IMR-90 (cell line): ENCODE measurements at regions not wholly inside any gene's neighbourhood (a gene's known extent, or its start where the extent isn't known, plus 50 kb on each side); places are given as distances from the start of the nearest gene placed in this dataset.

Experiments used
- ATAC-seq: fragments of 200-7000 bp; cut with Tn5 transposase; 2 replicates; pipeline ENCODE4 v1.9.1; 2020; ENCODE audit warnings: low read depth, mild to moderate bottlenecking, moderate library complexity
- BruUV-seq: library from RNA; stranded (reverse); fragments of 400-500 nt; replicated peaks from 2 replicates; lab custom pipeline; 2021; lab: Mats Ljungman, UMichigan
- CTCF ChIA-PET: fragments of 300-600 bp; formaldehyde crosslinking; extraction: SDS; loops from one replicate; lab custom pipeline; 2021; ENCODE audit warnings: antibody characterized with exemption; lab: Yijun Ruan, JAX
- POLR2A ChIA-PET: fragments of 300-600 bp; sonication (Branson Sonifier 250); formaldehyde crosslinking; loops from one replicate; lab custom pipeline; 2022; ENCODE audit warnings: antibody characterized with exemption; ENCODE audit not compliant: unreplicated experiment; lab: Charles Lee
- DNase-seq: peaks from one replicate; pipeline ENCODE4 v3.0.0; 2013
- H2AFZ ChIP-seq: replicated peaks from 2 replicates; pipeline ENCODE3; 2013; ENCODE audit warnings: low read length, mild to moderate bottlenecking; ENCODE audit not compliant: poor library complexity
- H2AK5ac ChIP-seq: 2 replicates; pipeline ENCODE4 v1.6.1; 2013; ENCODE audit warnings: low read depth, low read length, inconsistent platforms
- H2AK9ac ChIP-seq: replicated peaks from 2 replicates; pipeline ENCODE3; 2013; ENCODE audit warnings: mild to moderate bottlenecking, low read depth, low read length, moderate library complexity; ENCODE audit not compliant: poor library complexity
- H2BK120ac ChIP-seq: 2 replicates; pipeline ENCODE4 v1.6.1; 2013; ENCODE audit warnings: low read depth, low read length, inconsistent platforms
- H2BK15ac ChIP-seq: 3 replicates; pipeline ENCODE4 v1.6.1; 2013; ENCODE audit warnings: low read depth, low read length, inconsistent platforms
- H2BK20ac ChIP-seq: 2 replicates; pipeline ENCODE4 v1.6.1; 2013; ENCODE audit warnings: low read depth, mild to moderate bottlenecking, inconsistent platforms, low read length, moderate library complexity
- H2BK5ac ChIP-seq: 2 replicates; pipeline ENCODE4 v1.6.1; 2013; ENCODE audit warnings: mild to moderate bottlenecking, low read depth, low read length, inconsistent platforms; ENCODE audit not compliant: poor library complexity, severe bottlenecking
- H3K14ac ChIP-seq: replicated peaks from 2 replicates; pipeline ENCODE4 v1.6.1; 2013; ENCODE audit warnings: low read depth, low read length, inconsistent platforms
- H3K18ac ChIP-seq: 2 replicates; pipeline ENCODE4 v1.6.1; 2013; ENCODE audit warnings: low read depth, low read length, control low read depth
- H3K23ac ChIP-seq: 2 replicates; pipeline ENCODE4 v1.6.1; 2013; ENCODE audit warnings: low read depth, low read length, inconsistent platforms
- H3K27ac ChIP-seq: 2 replicates; pipeline ENCODE4 v1.5.1; 2013; ENCODE audit warnings: mild to moderate bottlenecking, control low read depth, low read length; ENCODE audit not compliant: insufficient read depth
- H3K27me3 ChIP-seq: 2 replicates; pipeline ENCODE4 v1.6.1; 2013; ENCODE audit warnings: low read length; ENCODE audit not compliant: control insufficient read depth, insufficient read depth
- H3K36me3 ChIP-seq: 2 replicates; pipeline ENCODE4 v1.6.1; 2013; ENCODE audit warnings: low read length, mixed read lengths; ENCODE audit not compliant: control insufficient read depth, insufficient read depth
- H3K4ac ChIP-seq: 2 replicates; pipeline ENCODE4 v1.6.1; 2013; ENCODE audit warnings: low read depth, low read length, inconsistent platforms
- H3K4me1 ChIP-seq: 2 replicates; pipeline ENCODE4 v1.6.1; 2013; ENCODE audit warnings: low read length, mixed read lengths; ENCODE audit not compliant: control insufficient read depth, insufficient read depth
- H3K4me2 ChIP-seq: 2 replicates; pipeline ENCODE4 v1.6.1; 2013; ENCODE audit warnings: low read depth, mild to moderate bottlenecking, control low read depth, low read length, moderate library complexity
- H3K4me3 ChIP-seq: 2 replicates; pipeline ENCODE4 v1.5.1; 2013; ENCODE audit warnings: low read depth, mild to moderate bottlenecking, control low read depth, low read length, moderate library complexity; ENCODE audit not compliant: insufficient read depth
- H3K56ac ChIP-seq: 2 replicates; pipeline ENCODE4 v1.6.1; 2013; ENCODE audit warnings: low read length, inconsistent platforms; ENCODE audit not compliant: insufficient read depth; ENCODE audit errors: extremely low read depth
- H3K79me1 ChIP-seq, 2 experiments: 2 replicates each; pipeline ENCODE4 v1.6.1; 2013; ENCODE audit warnings: low read length in 2 of 2, inconsistent platforms in 1 of 2, low read depth in 1 of 2
- H3K9ac ChIP-seq: 2 replicates; pipeline ENCODE4 v1.6.1; 2013; ENCODE audit warnings: low read depth, low read length, control low read depth
- H3K9me1 ChIP-seq: 2 replicates; pipeline ENCODE4 v1.6.1; 2013; ENCODE audit warnings: low read length, inconsistent platforms; ENCODE audit not compliant: insufficient read depth
- H3K9me3 ChIP-seq: 2 replicates; pipeline ENCODE4 v1.6.1; 2013; ENCODE audit warnings: low read length; ENCODE audit not compliant: control insufficient read depth, insufficient read depth
- H4K20me1 ChIP-seq: 2 replicates; pipeline ENCODE4 v1.6.1; 2013; ENCODE audit warnings: low read length, inconsistent platforms; ENCODE audit not compliant: insufficient read depth
- H4K5ac ChIP-seq: 2 replicates; pipeline ENCODE4 v1.6.1; 2013; ENCODE audit warnings: mild to moderate bottlenecking, low read depth, low read length, control low read depth
- H4K8ac ChIP-seq, 2 experiments: 2 replicates each; pipeline ENCODE4 v1.6.1; 2013; ENCODE audit warnings: low read depth in 2 of 2, low read length in 2 of 2, control low read depth in 1 of 2, inconsistent platforms in 1 of 2
- H4K91ac ChIP-seq: 2 replicates; pipeline ENCODE4 v1.6.1; 2013; ENCODE audit warnings: low read depth, low read length, inconsistent platforms; ENCODE audit not compliant: insufficient read depth
- CTCF ChIP-seq: conservative IDR thresholded peaks from 2 replicates; pipeline ENCODE4 v1.5.1; 2012; ENCODE audit warnings: mild to moderate bottlenecking, low read depth, low read length, improper control_type of control experiment
- FOS ChIP-seq: fragments of 150-350 bp; IDR thresholded peaks from 2 replicates; pipeline ENCODE4 v1.6.1; 2016; ENCODE audit warnings: low read depth, low read length
- MAFK ChIP-seq: IDR thresholded peaks from 2 replicates; pipeline ENCODE4 v1.6.1; 2012; ENCODE audit warnings: low read depth, low read length, improper control_type of control experiment
- MAZ ChIP-seq: IDR thresholded peaks from 2 replicates; pipeline ENCODE4 v1.6.1; 2012; ENCODE audit warnings: low read depth, mild to moderate bottlenecking, low read length, improper control_type of control experiment, moderate library complexity, borderline replicate concordance
- WGBS, 2 experiments: methylation state at CpG; one replicate each; pipeline versions ENCODE4 v1.1.5 to v1.1.7; 2013; ENCODE audit warnings: missing lambda C conversion rate in 2 of 2; ENCODE audit not compliant: insufficient read length in 1 of 2; ENCODE audit errors: extremely low coverage in 2 of 2; 5-methylcytosine and 5-hydroxymethylcytosine counted together
- dilution Hi-C: fragments of 300-500 bp; cut with HindIII; formaldehyde crosslinking; loops from one replicate; pipeline ENCODE4 v1.14.3; 2018; ENCODE audit warnings: low sequenced_read_pairs; ENCODE audit not compliant: unreplicated experiment
- in situ Hi-C: fragments of 300-500 bp; cut with MboI; formaldehyde crosslinking; loops from 3 replicates; pipeline ENCODE4 v1.14.3; 2019; ENCODE audit warnings: low sequenced_read_pairs, inconsistent platforms, mixed read lengths
- intact Hi-C: fragments of 100-400 bp; cut with micrococcal nuclease; formaldehyde crosslinking; loops from 2 replicates; pipeline ENCODE4 v1.10.0; 2022

DNA sequence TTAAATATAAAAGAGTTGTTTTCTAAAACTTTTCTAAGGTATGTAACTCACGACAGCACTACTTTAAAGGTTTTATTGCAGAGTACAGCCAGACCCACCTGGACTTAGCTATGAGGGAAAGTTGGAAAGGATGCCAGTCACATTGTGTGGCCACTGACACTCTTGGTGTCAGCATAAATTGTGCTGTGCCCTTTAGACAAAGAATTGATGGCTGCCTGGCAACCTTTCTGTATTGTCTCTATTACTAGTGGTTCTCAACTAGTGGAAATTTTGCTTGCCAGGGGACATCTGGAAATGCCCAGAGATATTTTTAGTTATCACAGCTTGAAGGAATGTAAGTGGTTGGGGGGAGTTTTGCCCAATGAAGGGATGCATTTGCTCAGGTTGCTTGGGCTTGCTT lies 117.5 kb upstream of the APP start:
- CTCF ChIA-PET: no interaction called here
- Histone ChIP-seq H4K20me1 (no peaks in the 10 kb centered on the region), H2BK15ac (no peak overlapping the region), H3K14ac (no peak overlapping the region), H2BK5ac (no peak overlapping the region), H3K9me1 (no peaks in the 10 kb centered on the region), H4K8ac (no peak overlapping the region), H3K27me3 (no peaks in the 10 kb centered on the region), H2AFZ (no peak overlapping the region), H2BK20ac (no peak overlapping the region), H3K4ac (no peak overlapping the region), H2BK120ac (no peak overlapping the region), H3K4me3 (no peak overlapping the region), H4K91ac (no peak overlapping the region), H3K56ac (no peak overlapping the region), H3K27ac (no peak overlapping the region), H2AK9ac (no peak overlapping the region), H3K4me1 (no peaks in the 10 kb centered on the region), H3K18ac (no peak overlapping the region), H3K36me3 (no peaks in the 10 kb centered on the region), H4K5ac (no peak overlapping the region), H2AK5ac (no peak overlapping the region), H3K23ac (no peak overlapping the region), H3K4me2 (no peak overlapping the region), H3K79me1 (no peaks in the 10 kb centered on the region), H3K9me3 (no peaks in the 10 kb centered on the region), H3K9ac (no peak overlapping the region)
- no peak for TF ChIP-seq MAZ
- no peak for TF ChIP-seq CTCF
- no peak for TF ChIP-seq MAFK
- no peak for TF ChIP-seq FOS
- BruUV-seq: no TSS peak
- POLR2A ChIA-PET: no interaction called here
- ATAC-seq (no peak), DNase-seq (no peak)
- intact Hi-C loops: no loop called here
- WGBS, 2 experiments: no CpG with 5 or more reads among the region's 1 CpG
- in situ Hi-C loops: no loop called here
- dilution Hi-C loops: no loop called here
